Activated B cell treated with CpG ODN at 0.5 μM for 24 hours (primary cell): ENCODE measurements at regions not wholly inside any gene's neighbourhood (a gene's known extent, or its start where the extent isn't known, plus 50 kb on each side); places are given as distances from the start of the nearest gene placed in this dataset.

Experiments
- ATAC-seq: fragments of 200-7000 bp; cut with Tn5 transposase; one replicate; pipeline ENCODE4 v1.10.0; 2021; ENCODE audit warnings: low read depth, mild to moderate bottlenecking, moderate library complexity
- CTCF ChIA-PET: fragments of 350-600 bp; sonication (Branson Sonifier 250); formaldehyde crosslinking; loops from one replicate; lab custom pipeline; 2021; ENCODE audit warnings: antibody characterized with exemption; lab: Charles Lee
- POLR2A ChIA-PET: fragments of 350-600 bp; sonication (Branson Sonifier 250); formaldehyde crosslinking; loops from one replicate; lab custom pipeline; 2021; ENCODE audit warnings: antibody characterized with exemption; lab: Charles Lee
- DNase-seq: peaks from one replicate; pipeline ENCODE4 v3.0.0; 2022
- H3K27ac Mint-ChIP-seq: one replicate; pipeline ENCODE4 v1.8.0; 2020; ENCODE audit warnings: mixed read lengths
- H3K27me3 Mint-ChIP-seq: one replicate; pipeline ENCODE4 v1.8.0; 2021; ENCODE audit warnings: mixed read lengths
- H3K36me3 Mint-ChIP-seq: one replicate; pipeline ENCODE4 v1.8.0; 2021; ENCODE audit warnings: low read depth, mixed read lengths
- H3K4me1 Mint-ChIP-seq: one replicate; pipeline ENCODE4 v1.8.0; 2021; ENCODE audit warnings: mixed read lengths
- H3K4me3 Mint-ChIP-seq: one replicate; pipeline ENCODE4 v1.8.0; 2020; ENCODE audit warnings: mild to moderate bottlenecking, mixed read lengths
- H3K9me3 Mint-ChIP-seq: one replicate; pipeline ENCODE4 v1.8.0; 2020; ENCODE audit warnings: mixed read lengths
- CTCF ChIP-seq: fragments of 200-600 bp; IDR thresholded peaks from one replicate; pipeline ENCODE4 v1.8.0; 2022; ENCODE audit warnings: antibody characterized with exemption, mild to moderate bottlenecking
- intact Hi-C: fragments of 100-400 bp; cut with micrococcal nuclease; formaldehyde crosslinking; loops from one replicate; pipeline ENCODE4 v1.15.1; 2024

- no peaks in the 10 kb centered on the region for H3K36me3 Mint-ChIP-seq
- intact Hi-C loops: no loop called here
- no peak overlapping the region for H3K27ac Mint-ChIP-seq
- DNase-seq (no peak), ATAC-seq (peak; percentile 34)
- peaks cover 5% of the 10 kb centered on the region for H3K9me3 Mint-ChIP-seq
- H3K27me3 Mint-ChIP-seq: peaks cover 45% of the 10 kb centered on the region
- ChIA-PET CTCF (no interaction called here), POLR2A (no interaction called here)
- peaks cover 10% of the 10 kb centered on the region for H3K4me1 Mint-ChIP-seq
- TF ChIP-seq CTCF: no peak
- H3K4me3 Mint-ChIP-seq: no peak overlapping the region
Observed at GRCh38 chr9:89234205-89235067, 55.8 kb upstream of the SHC3 start.

GRCh38 chr9:89236955-89237573 lies 58.4 kb upstream of the SHC3 start:
- no peak for TF ChIP-seq CTCF
- Mint-ChIP-seq H3K4me3 (no peak overlapping the region), H3K36me3 (no peaks in the 10 kb centered on the region), H3K9me3 (peaks cover 3% of the 10 kb centered on the region), H3K27ac (no peak overlapping the region), H3K4me1 (peaks cover 10% of the 10 kb centered on the region), H3K27me3 (peaks cover 47% of the 10 kb centered on the region)
- ChIA-PET CTCF (no interaction called here), POLR2A (interaction anchor here (0.6 kb wide), 2 partner anchors 78 to 696 kb away, joined by 3 to 6 read pairs; no protein-coding TSS in a partner anchor)
- ATAC-seq (no peak), DNase-seq (no peak)
- intact Hi-C loops: no loop called here

GRCh38 chr9:89238424-89238823 lies 59.8 kb upstream of the SHC3 start:
- ChIA-PET POLR2A (no interaction called here), CTCF (no interaction called here)
- no peak for ATAC-seq
- H3K27me3 Mint-ChIP-seq: peaks cover 44% of the 10 kb centered on the region
- peaks cover 10% of the 10 kb centered on the region for H3K4me1 Mint-ChIP-seq
- no peak overlapping the region for H3K27ac Mint-ChIP-seq
- intact Hi-C loops: no loop called here
- no peak overlapping the region for H3K4me3 Mint-ChIP-seq
- no peaks in the 10 kb centered on the region for H3K36me3 Mint-ChIP-seq
- H3K9me3 Mint-ChIP-seq: peaks cover 3% of the 10 kb centered on the region
- no peak for TF ChIP-seq CTCF
- DNase-seq: no peak

- H3K4me1 Mint-ChIP-seq: no peaks in the 10 kb centered on the region
- ChIA-PET CTCF (no interaction called here), POLR2A (no interaction called here)
- peaks cover 10% of the 10 kb centered on the region for H3K27me3 Mint-ChIP-seq
- no peak overlapping the region for H3K4me3 Mint-ChIP-seq
- intact Hi-C loops: no loop called here
- H3K27ac Mint-ChIP-seq: no peak overlapping the region
- peaks cover 3% of the 10 kb centered on the region for H3K9me3 Mint-ChIP-seq
- ATAC-seq: no peak
- DNase-seq: no peak
- TF ChIP-seq CTCF: no peak
- no peaks in the 10 kb centered on the region for H3K36me3 Mint-ChIP-seq
Observed at GRCh38 chr9:89243296-89244061, 64.9 kb upstream of the SHC3 start.

- Mint-ChIP-seq H3K9me3 (no peaks in the 10 kb centered on the region), H3K36me3 (no peaks in the 10 kb centered on the region), H3K27ac (no peak overlapping the region), H3K27me3 (no peaks in the 10 kb centered on the region), H3K4me1 (no peaks in the 10 kb centered on the region), H3K4me3 (no peak overlapping the region)
- CTCF ChIA-PET: no interaction called here
- ATAC-seq (no peak), DNase-seq (no peak)
- POLR2A ChIA-PET: no interaction called here
- intact Hi-C loops: no loop called here
- TF ChIP-seq CTCF: no peak
Observed at GRCh38 chr9:89246840-89247239, 64.2 kb upstream of the CKS2 start.
